H9 (cell line): ENCODE measurements at regions not wholly inside any gene's neighbourhood (a gene's known extent, or its start where the extent isn't known, plus 50 kb on each side); places are given as distances from the start of the nearest gene placed in this dataset.

ENCODE experiments used
- DNase-seq: peaks from one replicate; pipeline ENCODE4 v3.0.0-alpha.2; 2017
- H2AFZ ChIP-seq: one replicate; pipeline ENCODE4 v1.6.1; 2013; ENCODE audit warnings: mild to moderate bottlenecking, low read length, control low read depth, moderate library complexity
- H2AK5ac ChIP-seq: 2 replicates; pipeline ENCODE4 v1.6.1; 2013; ENCODE audit warnings: low read length, control low read depth, mixed read lengths; ENCODE audit not compliant: insufficient read length
- H2BK120ac ChIP-seq: one replicate; pipeline ENCODE4 v1.6.1; 2013; ENCODE audit warnings: low read depth, mild to moderate bottlenecking, low read length, control low read depth, inconsistent platforms; ENCODE audit not compliant: poor library complexity, severe bottlenecking
- H2BK12ac ChIP-seq: 2 replicates; pipeline ENCODE4 v1.6.1; 2013; ENCODE audit warnings: low read length, control low read depth, mixed read lengths, low read depth; ENCODE audit not compliant: insufficient read length
- H2BK15ac ChIP-seq: 2 replicates; pipeline ENCODE4 v1.6.1; 2013; ENCODE audit warnings: low read depth, low read length, control low read depth
- H2BK20ac ChIP-seq: one replicate; pipeline ENCODE4 v1.6.1; 2013; ENCODE audit warnings: low read depth, mild to moderate bottlenecking, low read length, control low read depth, inconsistent platforms; ENCODE audit not compliant: poor library complexity, severe bottlenecking
- H2BK5ac ChIP-seq: 2 replicates; pipeline ENCODE4 v1.6.1; 2013; ENCODE audit warnings: low read length, control low read depth, mixed read lengths; ENCODE audit not compliant: insufficient read length
- H3K14ac ChIP-seq: 2 replicates; pipeline ENCODE4 v1.6.1; 2013; ENCODE audit warnings: low read length, control low read depth; ENCODE audit not compliant: insufficient read depth
- H3K18ac ChIP-seq: 2 replicates; pipeline ENCODE4 v1.6.1; 2013; ENCODE audit warnings: low read depth, mild to moderate bottlenecking, mixed read lengths, low read length, control low read depth; ENCODE audit not compliant: insufficient read length
- H3K23ac ChIP-seq: 2 replicates; pipeline ENCODE4 v1.6.1; 2013; ENCODE audit warnings: low read length, control low read depth, mixed read lengths, low read depth; ENCODE audit not compliant: insufficient read length
- H3K23me2 ChIP-seq: 2 replicates; pipeline ENCODE4 v1.6.1; 2013; ENCODE audit warnings: low read depth, mild to moderate bottlenecking, mixed read lengths, low read length, control low read depth; ENCODE audit not compliant: insufficient read length, poor library complexity, severe bottlenecking
- H3K27ac ChIP-seq: 2 replicates; pipeline ENCODE4 v1.5.1; 2013; ENCODE audit warnings: low read length, control low read depth, mixed read lengths, low read depth; ENCODE audit not compliant: insufficient read length
- H3K27me3 ChIP-seq: 2 replicates; pipeline ENCODE4 v1.6.1; 2013; ENCODE audit warnings: low read length, control low read depth, inconsistent platforms; ENCODE audit not compliant: insufficient read depth
- H3K4ac ChIP-seq: 2 replicates; pipeline ENCODE4 v1.6.1; 2013; ENCODE audit warnings: low read depth, mild to moderate bottlenecking, control low read depth, inconsistent platforms, low read length, moderate library complexity
- H3K4me1 ChIP-seq: 2 replicates; pipeline ENCODE4 v1.6.1; 2013; ENCODE audit warnings: low read length, control low read depth, inconsistent platforms; ENCODE audit not compliant: insufficient read depth
- H3K4me2 ChIP-seq: 2 replicates; pipeline ENCODE4 v1.6.1; 2013; ENCODE audit warnings: low read length, control low read depth, mixed read lengths; ENCODE audit not compliant: insufficient read length, insufficient read depth
- H3K56ac ChIP-seq: 2 replicates; pipeline ENCODE4 v1.6.1; 2013; ENCODE audit warnings: low read depth, mild to moderate bottlenecking, mixed read lengths, low read length, control low read depth; ENCODE audit not compliant: insufficient read length
- H3K79me1 ChIP-seq: 2 replicates; pipeline ENCODE4 v1.6.1; 2013; ENCODE audit warnings: low read depth, mild to moderate bottlenecking, moderate library complexity, low read length, control low read depth, inconsistent platforms; ENCODE audit not compliant: insufficient read depth, poor library complexity, severe bottlenecking
- H3K79me2 ChIP-seq: 2 replicates; pipeline ENCODE4 v1.6.1; 2013; ENCODE audit warnings: low read length, control low read depth, inconsistent platforms; ENCODE audit not compliant: insufficient read depth
- H3K9ac ChIP-seq: 2 replicates; pipeline ENCODE4 v1.6.1; 2013; ENCODE audit warnings: low read length, control low read depth, mixed read lengths; ENCODE audit not compliant: insufficient read length; ENCODE audit errors: extremely low read depth
- H3K9me3 ChIP-seq: one replicate; pipeline ENCODE4 v1.6.1; 2013; ENCODE audit warnings: low read depth, low read length, inconsistent platforms; ENCODE audit not compliant: control insufficient read depth
- H3T11ph ChIP-seq: one replicate; pipeline ENCODE4 v1.6.1; 2013; ENCODE audit warnings: mild to moderate bottlenecking, low read length, control low read depth, inconsistent platforms
- H4K20me1 ChIP-seq: one replicate; pipeline ENCODE4 v1.6.1; 2013; ENCODE audit not compliant: control insufficient read depth, insufficient read length, insufficient read depth
- H4K5ac ChIP-seq: 2 replicates; pipeline ENCODE4 v1.6.1; 2013; ENCODE audit warnings: low read depth, mild to moderate bottlenecking, mixed read lengths, low read length, control low read depth; ENCODE audit not compliant: insufficient read length
- H4K8ac ChIP-seq: replicated peaks from 2 replicates; pipeline ENCODE4 v1.6.1; 2013; ENCODE audit warnings: low read length, control low read depth, mixed read lengths, low read depth; ENCODE audit not compliant: insufficient read length
- H4K91ac ChIP-seq: 2 replicates; pipeline ENCODE4 v1.6.1; 2013; ENCODE audit warnings: low read depth, mild to moderate bottlenecking, moderate library complexity, mixed read lengths, low read length, control low read depth; ENCODE audit not compliant: insufficient read length
- H3K27ac Mint-ChIP-seq, 3 experiments: 2 replicates in 2 of 3; 3 replicates in 1 of 3; pipeline ENCODE4 v1.8.0; 2020 to 2021; ENCODE audit warnings: mixed read lengths in 3 of 3, mild to moderate bottlenecking in 1 of 3, moderate library complexity in 1 of 3
- H3K27me3 Mint-ChIP-seq: 2 replicates; pipeline ENCODE4 v1.8.0; 2021; ENCODE audit warnings: low read depth, mild to moderate bottlenecking, moderate library complexity, mixed read lengths
- H3K36me3 Mint-ChIP-seq, 3 experiments: 2 replicates in 2 of 3; 3 replicates in 1 of 3; pipeline ENCODE4 v1.8.0; 2020 to 2021; ENCODE audit warnings: low read depth in 3 of 3, mixed read lengths in 3 of 3; ENCODE audit not compliant: insufficient read depth in 1 of 3
- H3K4me1 Mint-ChIP-seq, 2 experiments: 2 replicates each; pipeline ENCODE4 v1.8.0; 2020; ENCODE audit warnings: mixed read lengths in 2 of 2
- H3K4me3 Mint-ChIP-seq, 2 experiments: 2 replicates in 1 of 2; 3 replicates in 1 of 2; pipeline ENCODE4 v1.8.0; 2020 to 2021; ENCODE audit warnings: mild to moderate bottlenecking in 2 of 2, mixed read lengths in 2 of 2, moderate library complexity in 1 of 2
- H3K9me3 Mint-ChIP-seq, 2 experiments: 2 replicates in 1 of 2; 3 replicates in 1 of 2; pipeline ENCODE4 v1.8.0; 2020; ENCODE audit warnings: mild to moderate bottlenecking in 2 of 2, mixed read lengths in 2 of 2, moderate library complexity in 1 of 2
- WGBS: extraction: QIAGEN DNeasy Blood & Tissue Kit; methylation state at CpG from one replicate; pipeline ENCODE4 v1.1.7; 2013; ENCODE audit warnings: missing lambda C conversion rate, low lambda C conversion rate, mixed read lengths; ENCODE audit not compliant: insufficient read length; ENCODE audit errors: extremely low coverage; 5-methylcytosine and 5-hydroxymethylcytosine counted together
- TF ChIP-seq, protein P1 (sequence below): fragments of 200-600 bp; sonication (generic); conservative IDR thresholded peaks from 3 replicates; pipeline ENCODE4 v1.8.0; 2021; ENCODE audit warnings: antibody characterized with exemption, mild to moderate bottlenecking

DNA sequence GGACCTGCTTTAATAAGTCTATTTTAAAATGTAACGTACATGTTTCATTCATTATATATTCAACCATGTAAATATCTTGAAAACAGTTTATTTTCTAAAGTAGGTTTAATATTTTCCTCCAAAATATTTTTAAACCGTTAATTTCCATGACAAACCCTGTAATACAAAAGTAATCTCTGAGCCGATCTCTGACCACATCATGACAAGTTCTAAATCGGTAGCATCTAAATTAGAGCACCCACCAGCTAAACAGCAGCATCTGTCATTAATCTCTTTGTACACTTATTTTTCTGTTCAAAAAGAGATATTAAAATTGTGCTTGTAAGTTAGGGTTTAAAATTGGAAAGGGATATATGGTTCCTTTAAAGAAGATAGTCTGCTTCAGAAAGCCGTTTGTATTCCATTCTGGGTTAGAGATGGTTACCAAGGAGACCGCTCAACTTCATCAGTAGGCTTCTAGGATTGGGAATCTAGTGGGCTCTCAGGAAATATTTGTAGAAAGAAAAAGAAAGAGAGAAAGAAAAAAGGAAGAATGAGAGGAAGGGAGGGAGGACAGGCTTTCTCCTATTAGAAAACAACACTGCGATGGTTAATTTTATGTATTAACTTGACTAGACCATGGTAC, 232.5 kb upstream of the FOXN3 start:
- no peaks in the 10 kb centered on the region for H3K79me1 ChIP-seq
- H3K27me3 ChIP-seq: no peaks in the 10 kb centered on the region
- no peak overlapping the region for H3T11ph ChIP-seq
- H3K9me3 ChIP-seq: no peaks in the 10 kb centered on the region
- H3K27ac ChIP-seq: no peak overlapping the region
- Mint-ChIP-seq H3K36me3 (no peaks in the 10 kb centered on the region), H3K4me1 (peaks cover 16 to 17% of the 10 kb centered on the region in 2 experiments), H3K4me3 (no peak overlapping the region), H3K27ac (no peak overlapping the region), H3K9me3 (no peaks in the 10 kb centered on the region; a peak in 1 of 5 replicates), H3K27me3 (no peaks in the 10 kb centered on the region)
- no peak for DNase-seq
- no peak overlapping the region for H3K56ac ChIP-seq
- no peak overlapping the region for H2AK5ac ChIP-seq
- no peak overlapping the region for H3K18ac ChIP-seq
- H3K79me2 ChIP-seq: no peaks in the 10 kb centered on the region
- no peak overlapping the region for H2BK12ac ChIP-seq
- no peaks in the 10 kb centered on the region for H3K4me1 ChIP-seq
- WGBS: no CpG with 5 or more reads among the region's 7 CpGs
- H3K23me2 ChIP-seq: no peaks in the 10 kb centered on the region
- no peak overlapping the region for H4K8ac ChIP-seq
- H4K91ac ChIP-seq: no peak overlapping the region
- H2AFZ ChIP-seq: no peak overlapping the region
- H3K14ac ChIP-seq: no peak overlapping the region
- TF ChIP-seq, protein P1, sequence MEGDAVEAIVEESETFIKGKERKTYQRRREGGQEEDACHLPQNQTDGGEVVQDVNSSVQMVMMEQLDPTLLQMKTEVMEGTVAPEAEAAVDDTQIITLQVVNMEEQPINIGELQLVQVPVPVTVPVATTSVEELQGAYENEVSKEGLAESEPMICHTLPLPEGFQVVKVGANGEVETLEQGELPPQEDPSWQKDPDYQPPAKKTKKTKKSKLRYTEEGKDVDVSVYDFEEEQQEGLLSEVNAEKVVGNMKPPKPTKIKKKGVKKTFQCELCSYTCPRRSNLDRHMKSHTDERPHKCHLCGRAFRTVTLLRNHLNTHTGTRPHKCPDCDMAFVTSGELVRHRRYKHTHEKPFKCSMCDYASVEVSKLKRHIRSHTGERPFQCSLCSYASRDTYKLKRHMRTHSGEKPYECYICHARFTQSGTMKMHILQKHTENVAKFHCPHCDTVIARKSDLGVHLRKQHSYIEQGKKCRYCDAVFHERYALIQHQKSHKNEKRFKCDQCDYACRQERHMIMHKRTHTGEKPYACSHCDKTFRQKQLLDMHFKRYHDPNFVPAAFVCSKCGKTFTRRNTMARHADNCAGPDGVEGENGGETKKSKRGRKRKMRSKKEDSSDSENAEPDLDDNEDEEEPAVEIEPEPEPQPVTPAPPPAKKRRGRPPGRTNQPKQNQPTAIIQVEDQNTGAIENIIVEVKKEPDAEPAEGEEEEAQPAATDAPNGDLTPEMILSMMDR: no peak
- H3K9ac ChIP-seq: no peak overlapping the region
- H3K4me2 ChIP-seq: no peak overlapping the region
- no peak overlapping the region for H3K23ac ChIP-seq
- no peak overlapping the region for H2BK20ac ChIP-seq
- no peak overlapping the region for H4K5ac ChIP-seq
- no peak overlapping the region for H2BK15ac ChIP-seq
- H4K20me1 ChIP-seq: no peaks in the 10 kb centered on the region
- H3K4ac ChIP-seq: no peak overlapping the region
- no peak overlapping the region for H2BK120ac ChIP-seq
- no peak overlapping the region for H2BK5ac ChIP-seq
